ENCODE measurements at regions not wholly inside any gene's neighbourhood (a gene's known extent, or its start where the extent isn't known, plus 50 kb on each side); places are given as distances from the start of the nearest gene placed in this dataset.

DNA sequence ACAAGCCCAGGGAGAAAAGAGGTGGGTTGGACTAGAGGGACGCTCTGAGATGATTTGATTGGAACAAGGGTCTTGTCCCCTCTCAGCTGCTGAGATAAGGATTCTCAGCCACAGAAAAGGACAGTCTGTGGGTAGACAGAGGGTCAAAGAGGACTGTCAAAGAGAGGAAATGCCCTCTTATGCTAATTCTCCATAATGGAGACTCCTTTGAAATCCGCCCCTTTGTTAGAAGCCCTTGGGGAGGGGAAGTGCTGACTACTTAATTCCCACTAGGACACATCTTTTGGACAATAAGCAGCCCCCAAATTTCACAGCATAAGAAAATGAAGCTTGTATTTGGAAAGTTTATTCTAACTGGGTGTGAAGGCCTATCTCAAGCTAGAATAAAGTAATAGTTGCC is 176.6 kb downstream of the KTN1 start:
- TF ChIP-seq, protein P1, sequence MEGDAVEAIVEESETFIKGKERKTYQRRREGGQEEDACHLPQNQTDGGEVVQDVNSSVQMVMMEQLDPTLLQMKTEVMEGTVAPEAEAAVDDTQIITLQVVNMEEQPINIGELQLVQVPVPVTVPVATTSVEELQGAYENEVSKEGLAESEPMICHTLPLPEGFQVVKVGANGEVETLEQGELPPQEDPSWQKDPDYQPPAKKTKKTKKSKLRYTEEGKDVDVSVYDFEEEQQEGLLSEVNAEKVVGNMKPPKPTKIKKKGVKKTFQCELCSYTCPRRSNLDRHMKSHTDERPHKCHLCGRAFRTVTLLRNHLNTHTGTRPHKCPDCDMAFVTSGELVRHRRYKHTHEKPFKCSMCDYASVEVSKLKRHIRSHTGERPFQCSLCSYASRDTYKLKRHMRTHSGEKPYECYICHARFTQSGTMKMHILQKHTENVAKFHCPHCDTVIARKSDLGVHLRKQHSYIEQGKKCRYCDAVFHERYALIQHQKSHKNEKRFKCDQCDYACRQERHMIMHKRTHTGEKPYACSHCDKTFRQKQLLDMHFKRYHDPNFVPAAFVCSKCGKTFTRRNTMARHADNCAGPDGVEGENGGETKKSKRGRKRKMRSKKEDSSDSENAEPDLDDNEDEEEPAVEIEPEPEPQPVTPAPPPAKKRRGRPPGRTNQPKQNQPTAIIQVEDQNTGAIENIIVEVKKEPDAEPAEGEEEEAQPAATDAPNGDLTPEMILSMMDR (IDR thresholded peaks at IDR 0.05; ENCODE audit: extremely low read depth in 1 of 2, insufficient read depth in 1 of 2, low read depth in 1 of 2, low read length in 2 of 2), result no peak
- TF ChIP-seq POLR2AphosphoS5 (IDR thresholded peaks at IDR 0.05; ENCODE audit: insufficient read depth, low read depth, low read length) (no peak), POLR2A (IDR thresholded peaks at IDR 0.05; ENCODE audit: low read depth, low read length) (no peak), EZH2 (IDR thresholded peaks at IDR 0.05; ENCODE audit: borderline replicate concordance, low read depth, low read length, severe bottlenecking) (no peak), MYC (IDR thresholded peaks at IDR 0.05; ENCODE audit: low read depth, low read length) (no peak)
- TF ChIP-seq, protein P2, sequence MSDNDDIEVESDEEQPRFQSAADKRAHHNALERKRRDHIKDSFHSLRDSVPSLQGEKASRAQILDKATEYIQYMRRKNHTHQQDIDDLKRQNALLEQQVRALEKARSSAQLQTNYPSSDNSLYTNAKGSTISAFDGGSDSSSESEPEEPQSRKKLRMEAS (IDR thresholded peaks at IDR 0.05; ENCODE audit: insufficient read depth, insufficient read length), result no peak
